ENCODE measurements at regions not wholly inside any gene's neighbourhood (a gene's known extent, or its start where the extent isn't known, plus 50 kb on each side); places are given as distances from the start of the nearest gene placed in this dataset.

GRCh38 chr3:30130391-30130790 is 476.0 kb upstream of the TGFBR2 start:
- Histone ChIP-seq H3K9me3 (ENCODE audit: control insufficient read depth, insufficient read depth, low read depth, low read length) (no peaks in the 10 kb centered on the region), H3K27ac (ENCODE audit: low read length) (no peak overlapping the region), H3K4me3 (ENCODE audit: low read depth in 2 of 2, low read length in 2 of 2) (no peak overlapping the region), H3K27me3 (ENCODE audit: control insufficient read depth, insufficient read depth, low read length) (no peaks in the 10 kb centered on the region), H3K4me1 (ENCODE audit: control insufficient read depth, insufficient read depth, low read length) (no peaks in the 10 kb centered on the region), H3K36me3 (ENCODE audit: control insufficient read depth, insufficient read depth, low read length) (no peaks in the 10 kb centered on the region)
- DNase-seq (ENCODE audit: low read depth, low spot score), result no peak
- no peak for TF ChIP-seq CTCF (IDR thresholded peaks at IDR 0.05)
- no peak for TF ChIP-seq SIN3A (IDR thresholded peaks at IDR 0.05; ENCODE audit: borderline replicate concordance, insufficient read depth, low read depth, low read length)
- no peak for TF ChIP-seq POLR2AphosphoS5 (IDR thresholded peaks at IDR 0.05; ENCODE audit: low read depth, low read length)
- TF ChIP-seq, protein P1, sequence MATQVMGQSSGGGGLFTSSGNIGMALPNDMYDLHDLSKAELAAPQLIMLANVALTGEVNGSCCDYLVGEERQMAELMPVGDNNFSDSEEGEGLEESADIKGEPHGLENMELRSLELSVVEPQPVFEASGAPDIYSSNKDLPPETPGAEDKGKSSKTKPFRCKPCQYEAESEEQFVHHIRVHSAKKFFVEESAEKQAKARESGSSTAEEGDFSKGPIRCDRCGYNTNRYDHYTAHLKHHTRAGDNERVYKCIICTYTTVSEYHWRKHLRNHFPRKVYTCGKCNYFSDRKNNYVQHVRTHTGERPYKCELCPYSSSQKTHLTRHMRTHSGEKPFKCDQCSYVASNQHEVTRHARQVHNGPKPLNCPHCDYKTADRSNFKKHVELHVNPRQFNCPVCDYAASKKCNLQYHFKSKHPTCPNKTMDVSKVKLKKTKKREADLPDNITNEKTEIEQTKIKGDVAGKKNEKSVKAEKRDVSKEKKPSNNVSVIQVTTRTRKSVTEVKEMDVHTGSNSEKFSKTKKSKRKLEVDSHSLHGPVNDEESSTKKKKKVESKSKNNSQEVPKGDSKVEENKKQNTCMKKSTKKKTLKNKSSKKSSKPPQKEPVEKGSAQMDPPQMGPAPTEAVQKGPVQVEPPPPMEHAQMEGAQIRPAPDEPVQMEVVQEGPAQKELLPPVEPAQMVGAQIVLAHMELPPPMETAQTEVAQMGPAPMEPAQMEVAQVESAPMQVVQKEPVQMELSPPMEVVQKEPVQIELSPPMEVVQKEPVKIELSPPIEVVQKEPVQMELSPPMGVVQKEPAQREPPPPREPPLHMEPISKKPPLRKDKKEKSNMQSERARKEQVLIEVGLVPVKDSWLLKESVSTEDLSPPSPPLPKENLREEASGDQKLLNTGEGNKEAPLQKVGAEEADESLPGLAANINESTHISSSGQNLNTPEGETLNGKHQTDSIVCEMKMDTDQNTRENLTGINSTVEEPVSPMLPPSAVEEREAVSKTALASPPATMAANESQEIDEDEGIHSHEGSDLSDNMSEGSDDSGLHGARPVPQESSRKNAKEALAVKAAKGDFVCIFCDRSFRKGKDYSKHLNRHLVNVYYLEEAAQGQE (IDR thresholded peaks at IDR 0.05; ENCODE audit: insufficient read depth in 1 of 2, low read depth in 2 of 2, low read length in 1 of 2), result no peak
- TF ChIP-seq TCF7L2 (IDR thresholded peaks at IDR 0.05; ENCODE audit: low read depth, low read length), result no peak
- ChIA-PET CTCF (no interaction called here), POLR2A (no interaction called here)
- no TSS peak for BruUV-seq (replicated peaks)
- in situ Hi-C loops (cut with HindIII; ENCODE audit: low pct_unique_long_range_greater_than_20kb, low sequenced_read_pairs), result no loop called here
- ATAC-seq, result no peak
- intact Hi-C loops (cut with micrococcal nuclease; ENCODE audit: unreplicated experiment), result no loop called here

DNA sequence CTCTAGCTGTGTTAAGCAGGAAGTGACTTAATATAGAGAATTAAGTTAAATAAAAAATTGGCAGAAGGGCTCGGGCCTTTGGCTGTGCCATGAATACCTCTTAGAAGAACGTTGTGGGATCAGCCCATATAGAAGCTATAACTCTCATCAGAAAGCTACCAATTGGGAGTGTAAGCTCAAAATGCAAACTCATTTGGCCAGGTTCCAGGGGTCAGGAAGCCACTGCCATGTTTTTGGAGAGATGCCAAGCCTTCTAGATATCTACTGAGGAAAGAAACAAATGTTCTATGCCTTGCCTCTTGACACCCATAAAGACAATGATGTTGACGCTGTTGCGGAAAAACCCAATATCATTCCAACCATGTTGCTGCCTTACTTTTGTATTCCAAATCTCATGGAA is 475.2 kb upstream of the TGFBR2 start:
- no peak overlapping the region for H3K27ac ChIP-seq (ENCODE audit: low read length)
- ChIA-PET POLR2A (no interaction called here), CTCF (no interaction called here)
- H3K4me1 ChIP-seq (ENCODE audit: control insufficient read depth, insufficient read depth, low read length), result no peaks in the 10 kb centered on the region
- H3K36me3 ChIP-seq (ENCODE audit: control insufficient read depth, insufficient read depth, low read length), result no peaks in the 10 kb centered on the region
- TF ChIP-seq TCF7L2 (IDR thresholded peaks at IDR 0.05; ENCODE audit: low read depth, low read length) (no peak), CTCF (IDR thresholded peaks at IDR 0.05) (no peak), SIN3A (IDR thresholded peaks at IDR 0.05; ENCODE audit: borderline replicate concordance, insufficient read depth, low read depth, low read length) (no peak), POLR2AphosphoS5 (IDR thresholded peaks at IDR 0.05; ENCODE audit: low read depth, low read length) (no peak)
- TF ChIP-seq, protein P1 (IDR thresholded peaks at IDR 0.05; ENCODE audit: insufficient read depth in 1 of 2, low read depth in 2 of 2, low read length in 1 of 2), result no peak
- ATAC-seq, result no peak
- in situ Hi-C loops (cut with HindIII; ENCODE audit: low pct_unique_long_range_greater_than_20kb, low sequenced_read_pairs), result no loop called here
- H3K4me3 ChIP-seq (ENCODE audit: low read depth in 2 of 2, low read length in 2 of 2), result no peak overlapping the region
- BruUV-seq (replicated peaks), result no TSS peak
- no peaks in the 10 kb centered on the region for H3K27me3 ChIP-seq (ENCODE audit: control insufficient read depth, insufficient read depth, low read length)
- no peak for DNase-seq (ENCODE audit: low read depth, low spot score)
- no peaks in the 10 kb centered on the region for H3K9me3 ChIP-seq (ENCODE audit: control insufficient read depth, insufficient read depth, low read depth, low read length)
- intact Hi-C loops (cut with micrococcal nuclease; ENCODE audit: unreplicated experiment), result no loop called here

Measured in Panc1 (cell line).